ENCODE measurements at regions not wholly inside any gene's neighbourhood (a gene's known extent, or its start where the extent isn't known, plus 50 kb on each side); places are given as distances from the start of the nearest gene placed in this dataset.

DNA sequence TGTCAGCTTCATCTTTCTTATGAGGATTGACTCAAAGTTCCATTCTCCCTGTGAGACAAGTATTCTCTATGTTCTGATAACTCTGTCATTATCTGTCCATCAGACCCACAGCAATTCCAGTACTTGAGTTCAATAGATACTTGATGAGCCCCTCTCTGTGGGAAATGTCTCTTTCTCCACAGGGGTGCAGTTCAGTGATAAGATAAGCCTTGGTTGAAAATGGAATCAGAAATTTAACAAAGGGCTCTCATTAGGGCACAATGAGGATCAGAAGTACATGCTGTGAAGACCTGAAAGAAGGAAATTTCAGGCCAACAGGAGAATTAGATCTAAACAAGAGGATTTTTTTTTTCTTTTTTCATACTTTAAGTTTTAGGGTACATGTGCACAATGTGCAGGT is 737.3 kb downstream of the MTRR start:
- TF ChIP-seq, protein P1, sequence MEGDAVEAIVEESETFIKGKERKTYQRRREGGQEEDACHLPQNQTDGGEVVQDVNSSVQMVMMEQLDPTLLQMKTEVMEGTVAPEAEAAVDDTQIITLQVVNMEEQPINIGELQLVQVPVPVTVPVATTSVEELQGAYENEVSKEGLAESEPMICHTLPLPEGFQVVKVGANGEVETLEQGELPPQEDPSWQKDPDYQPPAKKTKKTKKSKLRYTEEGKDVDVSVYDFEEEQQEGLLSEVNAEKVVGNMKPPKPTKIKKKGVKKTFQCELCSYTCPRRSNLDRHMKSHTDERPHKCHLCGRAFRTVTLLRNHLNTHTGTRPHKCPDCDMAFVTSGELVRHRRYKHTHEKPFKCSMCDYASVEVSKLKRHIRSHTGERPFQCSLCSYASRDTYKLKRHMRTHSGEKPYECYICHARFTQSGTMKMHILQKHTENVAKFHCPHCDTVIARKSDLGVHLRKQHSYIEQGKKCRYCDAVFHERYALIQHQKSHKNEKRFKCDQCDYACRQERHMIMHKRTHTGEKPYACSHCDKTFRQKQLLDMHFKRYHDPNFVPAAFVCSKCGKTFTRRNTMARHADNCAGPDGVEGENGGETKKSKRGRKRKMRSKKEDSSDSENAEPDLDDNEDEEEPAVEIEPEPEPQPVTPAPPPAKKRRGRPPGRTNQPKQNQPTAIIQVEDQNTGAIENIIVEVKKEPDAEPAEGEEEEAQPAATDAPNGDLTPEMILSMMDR (IDR thresholded peaks at IDR 0.05; ENCODE audit: insufficient read depth, missing control alignments), result no peak
- DNase-seq (ENCODE audit: insufficient read length, low spot score), result no peak
- no peak for FAIRE-seq

DNA sequence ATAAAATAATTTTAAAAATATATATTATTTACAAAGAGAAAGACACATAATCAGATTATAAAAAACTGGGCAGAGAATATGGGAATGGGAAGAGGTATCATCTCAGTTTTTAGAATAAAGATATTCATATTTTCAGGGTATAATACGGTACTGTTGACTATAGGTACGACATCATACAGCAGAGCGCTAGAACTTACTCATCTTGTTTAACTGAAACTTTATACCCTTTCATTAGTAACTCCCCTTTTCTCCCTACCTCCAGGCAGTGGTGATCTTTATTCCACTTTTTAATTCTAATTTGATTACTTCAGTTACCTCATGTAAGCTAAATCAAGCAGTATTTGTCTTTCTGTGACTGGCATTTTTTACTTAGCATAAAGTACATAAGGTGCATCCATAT is 742.1 kb downstream of the MTRR start:
- FAIRE-seq (no peak), DNase-seq (ENCODE audit: insufficient read length, low spot score) (no peak)
- TF ChIP-seq, protein P1 (IDR thresholded peaks at IDR 0.05; ENCODE audit: insufficient read depth, missing control alignments), result no peak

DNA sequence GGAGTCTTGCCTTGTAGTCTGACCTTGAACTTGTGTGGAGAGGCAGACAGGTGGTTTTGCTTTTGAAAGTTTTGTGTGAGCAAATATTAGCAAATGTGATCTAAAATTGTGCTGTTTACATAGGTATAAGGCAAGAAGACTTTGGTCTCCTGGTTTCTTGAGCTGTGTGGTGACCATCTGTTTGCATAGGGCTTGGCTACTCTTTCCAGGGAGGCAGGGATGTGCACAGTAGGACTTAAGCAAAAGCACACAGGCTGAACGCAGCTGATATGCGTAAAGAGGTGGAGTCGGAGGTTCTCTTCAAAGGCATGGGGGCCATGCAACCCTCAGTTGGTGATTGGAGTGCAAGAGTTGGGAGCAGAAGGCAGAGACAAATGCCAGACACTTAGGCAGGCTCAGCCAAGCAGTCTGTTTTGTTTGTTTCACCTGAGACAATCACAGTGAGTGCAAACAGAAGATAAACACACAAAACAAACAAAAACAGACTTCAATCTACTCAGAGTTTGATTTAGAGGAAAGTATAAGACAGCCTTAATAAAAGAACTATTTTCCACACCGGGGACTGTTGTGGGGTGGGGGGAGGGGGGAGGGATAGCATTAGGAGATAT is 744.2 kb downstream of the MTRR start:
- TF ChIP-seq, protein P1 (IDR thresholded peaks at IDR 0.05; ENCODE audit: insufficient read depth, missing control alignments), result no peak
- DNase-seq (ENCODE audit: insufficient read length, low spot score), result no peak
- FAIRE-seq, result no peak

DNA sequence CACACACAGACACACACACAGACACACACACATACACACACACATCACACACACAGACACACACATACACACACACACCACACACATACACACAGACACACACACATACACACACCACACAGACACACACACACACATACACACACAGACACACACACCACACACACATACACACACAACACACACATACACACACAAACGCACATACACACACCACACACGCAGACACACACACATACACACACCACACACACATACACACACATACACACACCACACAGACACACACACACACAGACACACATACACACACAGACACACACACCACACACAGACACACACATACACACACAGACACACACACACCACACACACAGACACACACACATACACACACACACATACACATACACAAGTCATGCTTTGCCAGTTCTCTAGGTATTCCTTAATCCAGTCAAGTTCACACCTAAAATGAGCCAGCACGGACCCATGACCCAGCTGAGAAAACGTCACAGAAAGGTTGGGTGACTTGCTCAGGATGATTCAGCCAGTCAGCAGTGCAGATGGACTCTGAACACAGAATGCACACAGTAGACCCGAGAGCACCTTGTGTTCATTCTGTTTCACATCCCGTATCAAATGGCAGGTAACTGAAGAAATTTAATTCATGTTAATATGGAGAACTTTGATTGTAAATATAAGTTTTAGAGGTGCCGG is 746.4 kb downstream of the MTRR start:
- no peak for DNase-seq (ENCODE audit: insufficient read length, low spot score)
- no peak for FAIRE-seq

DNA sequence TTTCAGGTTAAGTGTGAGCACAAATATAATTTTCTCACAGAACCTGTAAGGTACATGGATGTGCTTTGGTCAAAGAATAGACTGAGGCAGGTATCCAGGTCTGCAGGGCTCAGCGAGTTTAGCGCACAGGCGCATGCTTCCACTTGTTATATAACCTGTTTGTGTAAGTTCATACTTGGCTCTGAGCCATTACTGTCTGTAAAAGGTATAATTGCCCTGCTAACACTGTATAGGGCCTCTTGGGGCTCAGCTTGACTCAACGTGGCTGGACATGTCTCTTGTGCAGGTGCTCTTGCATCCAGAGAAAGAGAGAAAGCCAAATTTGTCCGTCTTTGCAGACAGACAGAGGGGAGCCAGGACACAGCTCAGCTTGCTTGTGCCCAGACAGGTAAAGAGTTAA is 759.6 kb downstream of the MTRR start:
- no peak for FAIRE-seq
- no peak for DNase-seq (ENCODE audit: insufficient read length, low spot score)

More for the DNA sequence above, 746.4 kb downstream of the MTRR start:
- TF ChIP-seq, protein P1 (IDR thresholded peaks at IDR 0.05; ENCODE audit: insufficient read depth, missing control alignments), result no peak

DNA sequence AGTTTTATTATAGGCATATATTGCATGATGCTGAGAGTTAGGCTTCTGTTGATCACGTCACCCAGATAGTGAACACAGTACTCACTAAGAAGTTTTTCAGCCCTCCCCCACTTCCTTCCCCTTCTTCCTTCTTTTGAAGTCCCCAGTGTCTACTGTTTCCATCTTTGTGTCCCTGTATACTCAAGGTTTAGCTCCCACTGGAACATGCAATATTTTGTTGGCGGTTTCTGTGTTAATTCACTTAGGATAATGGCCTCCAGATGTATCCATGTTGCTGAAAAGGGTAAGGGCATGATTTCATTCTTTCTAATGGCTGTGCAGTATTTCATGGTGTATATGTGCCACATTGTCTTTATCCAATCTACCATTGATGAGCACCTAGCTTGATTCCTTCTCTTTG is 764.3 kb downstream of the MTRR start:
- DNase-seq (ENCODE audit: insufficient read length, low spot score), result no peak
- TF ChIP-seq, protein P1 (IDR thresholded peaks at IDR 0.05; ENCODE audit: insufficient read depth, missing control alignments), result no peak
- no peak for FAIRE-seq

More for the DNA sequence above, 759.6 kb downstream of the MTRR start:
- TF ChIP-seq, protein P1 (IDR thresholded peaks at IDR 0.05; ENCODE audit: insufficient read depth, missing control alignments), result no peak

DNA sequence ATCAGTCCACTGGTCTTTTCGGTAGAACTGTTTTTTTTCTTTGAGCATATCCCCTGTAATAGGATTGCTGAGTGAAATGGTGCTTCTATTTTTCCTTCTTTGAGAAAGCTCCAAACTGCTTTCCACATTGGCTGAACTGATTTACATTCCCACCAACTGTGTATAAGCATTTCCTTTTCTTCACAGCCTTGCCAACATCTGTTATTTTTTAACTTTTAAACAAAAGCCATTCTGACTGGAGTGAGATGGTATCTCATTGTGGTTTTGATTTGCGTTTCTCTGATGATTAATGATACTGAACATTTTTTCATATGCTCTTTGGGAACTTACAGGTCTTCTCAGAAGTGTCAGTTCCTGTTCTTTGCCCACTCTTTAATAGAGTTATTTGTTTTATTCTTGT is 764.7 kb downstream of the MTRR start:
- TF ChIP-seq, protein P1 (IDR thresholded peaks at IDR 0.05; ENCODE audit: insufficient read depth, missing control alignments), result no peak
- no peak for FAIRE-seq
- DNase-seq (ENCODE audit: insufficient read length, low spot score), result no peak

Measured in D721Med (cell line).